ENCODE measurements at regions not wholly inside any gene's neighbourhood (a gene's known extent, or its start where the extent isn't known, plus 50 kb on each side); places are given as distances from the start of the nearest gene placed in this dataset.
"Not testable (repeated sequence)": the region's sequence is repeated elsewhere in the genome, so short reads cannot be mapped to it uniquely, and the experiment has no call there.

- peak; percentile 27 for DNase-seq (ENCODE audit: low read depth)
- H3K4me3 ChIP-seq (ENCODE audit: low read depth, low read length): no peak overlapping the region
- peak; percentile 18 for TF ChIP-seq CTCF (IDR thresholded peaks at IDR 0.05; ENCODE audit: insufficient read depth, low read length)
Observed at GRCh38 chr6:73985891-73986290, 289.9 kb downstream of the CD109 start.

GRCh38 chr6:73984571-73985210, 288.7 kb downstream of the CD109 start:
- TF ChIP-seq CTCF (IDR thresholded peaks at IDR 0.05; ENCODE audit: insufficient read depth, low read length): no peak
- DNase-seq (ENCODE audit: low read depth): peak; percentile 48
- H3K4me3 ChIP-seq (ENCODE audit: low read depth, low read length): no peak overlapping the region

- DNase-seq (ENCODE audit: low read depth): peak; percentile 40
- no peak for TF ChIP-seq CTCF (IDR thresholded peaks at IDR 0.05; ENCODE audit: insufficient read depth, low read length)
- H3K4me3 ChIP-seq (ENCODE audit: low read depth, low read length): no peak overlapping the region
Observed at GRCh38 chr6:73983367-73983766, 287.4 kb downstream of the CD109 start.

GRCh38 chr6:73980096-73980495, 284.1 kb downstream of the CD109 start:
- no peak for TF ChIP-seq CTCF (IDR thresholded peaks at IDR 0.05; ENCODE audit: insufficient read depth, low read length)
- DNase-seq (ENCODE audit: low read depth): no peak
- no peak overlapping the region for H3K4me3 ChIP-seq (ENCODE audit: low read depth, low read length)

- H3K4me3 ChIP-seq (ENCODE audit: low read depth, low read length): no peak overlapping the region
- TF ChIP-seq CTCF (IDR thresholded peaks at IDR 0.05; ENCODE audit: insufficient read depth, low read length): no peak
- no peak for DNase-seq (ENCODE audit: low read depth)
Observed at GRCh38 chr6:73978330-73978729, 282.3 kb downstream of the CD109 start.

- H3K4me3 ChIP-seq (ENCODE audit: low read depth, low read length); DNase-seq (ENCODE audit: low read depth): not testable (repeated sequence)
Observed at GRCh38 chr6:73972518-73972917, 276.5 kb downstream of the CD109 start.

GRCh38 chr6:73969971-73970970, 274.3 kb downstream of the CD109 start:
- peak; percentile 71 for TF ChIP-seq CTCF (IDR thresholded peaks at IDR 0.05; ENCODE audit: insufficient read depth, low read length)
- no peak overlapping the region for H3K4me3 ChIP-seq (ENCODE audit: low read depth, low read length)
- DNase-seq (ENCODE audit: low read depth): peak; percentile 69

Measured in fibroblast of the aortic adventitia (primary cell).